Common myeloid progenitor, CD34-positive (primary cell): ENCODE measurements at regions not wholly inside any gene's neighbourhood (a gene's known extent, or its start where the extent isn't known, plus 50 kb on each side); places are given as distances from the start of the nearest gene placed in this dataset.

Experiments
- CTCF ChIA-PET: fragments of 350-600 bp; sonication (Branson Sonifier 250); formaldehyde crosslinking; loops from one replicate; lab custom pipeline; 2021; ENCODE audit warnings: antibody characterized with exemption; lab: Charles Lee
- POLR2A ChIA-PET: fragments of 350-600 bp; sonication (Branson Sonifier 250); formaldehyde crosslinking; loops from one replicate; lab custom pipeline; 2021; ENCODE audit warnings: antibody characterized with exemption; lab: Charles Lee
- DNase-seq, 3 donors: peaks; one replicate each; pipeline versions ENCODE4 v3.0.0 to v3.0.0-alpha.2; 2013
- H3K27ac ChIP-seq, 2 experiments: 1 replicate in 1 of 2; 2 replicates in 1 of 2; pipeline ENCODE4 v1.7.0; 2013; ENCODE audit warnings: inconsistent platforms in 2 of 2, low read length in 2 of 2, mild to moderate bottlenecking in 2 of 2, low read depth in 1 of 2, moderate library complexity in 1 of 2; ENCODE audit not compliant: severe bottlenecking in 2 of 2, insufficient read depth in 1 of 2, poor library complexity in 1 of 2
- H3K27me3 ChIP-seq, 5 experiments: replicated peaks in 2 of 5; 1 replicate in 3 of 5; 2 replicates in 2 of 5; pipeline versions ENCODE4 v1.6.1 to v1.7.0; 2013; ENCODE audit warnings: low read length in 4 of 5, mild to moderate bottlenecking in 2 of 5, moderate library complexity in 2 of 5, inconsistent platforms in 1 of 5; ENCODE audit not compliant: insufficient read depth in 5 of 5, control insufficient read depth in 4 of 5
- H3K36me3 ChIP-seq, 4 experiments: 1 replicate in 2 of 4; 2 replicates in 2 of 4; pipeline versions ENCODE4 v1.6.1 to v1.7.0; 2013; ENCODE audit warnings: low read length in 3 of 4, control low read depth in 1 of 4, mild to moderate bottlenecking in 1 of 4; ENCODE audit not compliant: control insufficient read depth in 4 of 4, insufficient read depth in 4 of 4
- H3K4me1 ChIP-seq, 4 experiments: 1 replicate in 3 of 4; 2 replicates in 1 of 4; pipeline versions ENCODE4 v1.6.1 to v1.7.1; 2013; ENCODE audit warnings: low read length in 3 of 4, mild to moderate bottlenecking in 3 of 4, control low read depth in 1 of 4, inconsistent platforms in 1 of 4, moderate library complexity in 1 of 4; ENCODE audit not compliant: control insufficient read depth in 4 of 4, insufficient read depth in 4 of 4; ENCODE audit errors: control extremely low read depth in 1 of 4
- H3K4me3 ChIP-seq, 7 experiments: 1 replicate in 4 of 7; 2 replicates in 3 of 7; pipeline versions ENCODE4 v1.5.1 to v1.7.0; 2013; ENCODE audit warnings: mild to moderate bottlenecking in 7 of 7, low read length in 6 of 7, moderate library complexity in 6 of 7, inconsistent platforms in 2 of 7, low read depth in 2 of 7, control low read depth in 1 of 7; ENCODE audit not compliant: insufficient read depth in 4 of 7, control insufficient read depth in 1 of 7; ENCODE audit errors: extremely low read depth in 1 of 7
- H3K9me3 ChIP-seq, 5 experiments: 1 replicate in 4 of 5; 2 replicates in 1 of 5; pipeline versions ENCODE4 v1.6.1 to v1.7.1; 2013; ENCODE audit warnings: low read length in 4 of 5, mild to moderate bottlenecking in 2 of 5, inconsistent platforms in 1 of 5, low read depth in 1 of 5, moderate library complexity in 1 of 5; ENCODE audit not compliant: control insufficient read depth in 4 of 5, insufficient read depth in 2 of 5; ENCODE audit errors: control extremely low read depth in 1 of 5
- whole genome bisulfite sequencing: methylation state at CpG from one replicate; pipeline ENCODE4 v1.1.5; 2013; ENCODE audit not compliant: insufficient coverage; 5-methylcytosine and 5-hydroxymethylcytosine counted together

- ChIA-PET POLR2A (no interaction called here), CTCF (interaction anchor here (0.9 to 2.0 kb wide), 6 partner anchors 8 to 644 kb away, joined by 3 to 8 read pairs (median 4); no protein-coding TSS in a partner anchor)
- peak; percentile 49 to 92 (median 89) for DNase-seq
- H3K36me3 ChIP-seq, result no peaks in the 10 kb centered on the region
- no peaks in the 10 kb centered on the region for H3K27me3 ChIP-seq
- peak overlapping the region in 5 of 7 experiments; percentile 15 to 69 (median 30) for H3K4me3 ChIP-seq
- H3K4me1 ChIP-seq, result peaks cover 15 to 84% (median 36%) of the 10 kb centered on the region in 4 experiments
- H3K27ac ChIP-seq, result peak overlapping the region in 1 of 2 experiments; percentile 51
- 2% methylated on average over 6 of the region's 8 CpGs for WGBS
- H3K9me3 ChIP-seq, result no peaks in the 10 kb centered on the region
Measured at GRCh38 chr5:32842813-32843530, 131.9 kb downstream of the NPR3 start.

GRCh38 chr5:32843531-32843895 is 132.4 kb downstream of the NPR3 start:
- DNase-seq, result no peak
- H3K9me3 ChIP-seq, result no peaks in the 10 kb centered on the region
- H3K36me3 ChIP-seq, result no peaks in the 10 kb centered on the region
- H3K27me3 ChIP-seq, result no peaks in the 10 kb centered on the region
- H3K4me1 ChIP-seq, result peaks cover 15 to 80% (median 36%) of the 10 kb centered on the region in 4 experiments
- ChIA-PET POLR2A (no interaction called here), CTCF (interaction anchor here (0.7 to 2.0 kb wide), 7 partner anchors 9 to 133 kb away, joined by 3 to 8 read pairs (median 4); partner anchors contain the start of gene NPR3)
- H3K27ac ChIP-seq, result no peak overlapping the region
- peak overlapping the region in 3 of 7 experiments; percentile 15 to 54 (median 39) for H3K4me3 ChIP-seq
- 16% methylated on average over 2 of the region's 3 CpGs for WGBS

GRCh38 chr5:32845171-32845570 is 134.1 kb downstream of the NPR3 start:
- ChIA-PET POLR2A (no interaction called here), CTCF (interaction anchor here (0.9 to 3.1 kb wide), 6 partner anchors 7 to 137 kb away, joined by 3 to 12 read pairs (median 6); no protein-coding TSS in a partner anchor)
- DNase-seq, result no peak
- Histone ChIP-seq H3K9me3 (peaks cover 0 to 3% (median 0%) of the 10 kb centered on the region in 5 experiments), H3K4me3 (no peak overlapping the region), H3K4me1 (peaks cover 15 to 81% (median 36%) of the 10 kb centered on the region in 4 experiments), H3K27ac (no peak overlapping the region), H3K27me3 (no peaks in the 10 kb centered on the region), H3K36me3 (no peaks in the 10 kb centered on the region)
- 89% methylated on average over 3 of the region's 3 CpGs for WGBS

- Histone ChIP-seq H3K36me3 (no peaks in the 10 kb centered on the region), H3K9me3 (peaks cover 0 to 3% (median 0%) of the 10 kb centered on the region in 5 experiments), H3K27me3 (no peaks in the 10 kb centered on the region), H3K4me1 (peaks cover 9 to 67% (median 22%) of the 10 kb centered on the region in 4 experiments), H3K4me3 (no peak overlapping the region), H3K27ac (no peak overlapping the region)
- POLR2A ChIA-PET, result no interaction called here
- DNase-seq, result no peak
- CTCF ChIA-PET, result interaction anchor here (1.1 to 3.1 kb wide), 3 partner anchors 42 to 140 kb away, joined by 3 to 12 read pairs (median 5); no protein-coding TSS in a partner anchor
Measured at GRCh38 chr5:32848120-32848519, 137.0 kb downstream of the NPR3 start.

- no peaks in the 10 kb centered on the region for H3K36me3 ChIP-seq
- no peak overlapping the region for H3K27ac ChIP-seq
- DNase-seq, result no peak
- H3K27me3 ChIP-seq, result no peaks in the 10 kb centered on the region
- H3K4me1 ChIP-seq, result peaks cover 8 to 62% (median 19%) of the 10 kb centered on the region in 4 experiments
- peaks cover 0 to 3% (median 0%) of the 10 kb centered on the region in 5 experiments for H3K9me3 ChIP-seq
- POLR2A ChIA-PET, result no interaction called here
- CTCF ChIA-PET, result interaction anchor here (0.7 to 1.3 kb wide), 2 partner anchors 59 to 84 kb away, joined by 3 read pairs; no protein-coding TSS in a partner anchor
- 100% methylated on average over 2 of the region's 3 CpGs for WGBS
- no peak overlapping the region for H3K4me3 ChIP-seq
Measured at GRCh38 chr5:32848681-32849080, 137.6 kb downstream of the NPR3 start.

GRCh38 chr5:32850817-32851496 is 139.8 kb downstream of the NPR3 start:
- POLR2A ChIA-PET, result interaction anchor here (0.6 kb wide), 1 partner anchor 625 kb away, joined by 3 read pairs; no protein-coding TSS in a partner anchor
- Histone ChIP-seq H3K36me3 (no peaks in the 10 kb centered on the region), H3K27me3 (no peaks in the 10 kb centered on the region), H3K9me3 (peaks cover 0 to 3% (median 0%) of the 10 kb centered on the region in 5 experiments), H3K4me1 (peaks cover 0 to 40% (median 13%) of the 10 kb centered on the region in 4 experiments), H3K27ac (no peak overlapping the region), H3K4me3 (no peak overlapping the region)
- 95% methylated on average over 3 of the region's 5 CpGs for WGBS
- no peak for DNase-seq
- CTCF ChIA-PET, result interaction anchor here (1.2 to 4.4 kb wide), 10 partner anchors 9 to 143 kb away, joined by 3 to 59 read pairs (median 8); partner anchors contain the start of gene NPR3
